Esophagus squamous epithelium (tissue), 5 donors: ENCODE measurements at regions not wholly inside any gene's neighbourhood (a gene's known extent, or its start where the extent isn't known, plus 50 kb on each side); places are given as distances from the start of the nearest gene placed in this dataset.
A peak's percentile ranks its signal among the peaks of the same experiment; 100 is the strongest.
"Not testable (repeated sequence)": the region's sequence is repeated elsewhere in the genome, so short reads cannot be mapped to it uniquely, and the experiment has no call there.

Experiments
- DNase-seq: peaks from one replicate; lab custom pipeline; 2025; lab: John Stamatoyannopoulos, UW
- H3K27ac ChIP-seq, 4 donors: fragments of 200-600 bp; sonication (generic); one replicate each; pipeline ENCODE4 v1.5.1; 2016 to 2019; ENCODE audit warnings: mild to moderate bottlenecking in 1 of 4
- H3K27me3 ChIP-seq, 4 donors: fragments of 200-600 bp; sonication (generic); 1 replicate in 3 of 4; 2 replicates in 1 of 4; pipeline versions ENCODE4 v1.5.1 to v1.6.0; 2017 to 2021; ENCODE audit warnings: antibody characterized with exemption in 1 of 4
- H3K36me3 ChIP-seq, 3 donors: fragments of 200-600 bp; sonication (generic); one replicate each; pipeline ENCODE4 v1.5.1; 2016 to 2019
- H3K4me1 ChIP-seq, 3 donors: fragments of 200-600 bp; sonication (generic); one replicate each; pipeline ENCODE4 v1.5.1; 2017 to 2019
- H3K4me3 ChIP-seq, 4 donors: fragments of 200-600 bp; sonication (generic); 1 replicate in 3 of 4; 2 replicates in 1 of 4; pipeline ENCODE4 v1.5.1; 2016 to 2019; ENCODE audit warnings: mild to moderate bottlenecking in 2 of 4, moderate library complexity in 1 of 4
- H3K9me3 ChIP-seq, 3 donors: fragments of 200-600 bp; sonication (generic); one replicate each; pipeline ENCODE4 v1.5.1; 2016 to 2019
- POLR2A ChIP-seq, 4 donors: fragments of 450-650 bp; IDR thresholded peaks; one replicate each; pipeline ENCODE4 v1.6.1; 2017; ENCODE audit warnings: antibody characterized with exemption in 4 of 4, mild to moderate bottlenecking in 4 of 4, moderate library complexity in 3 of 4
- WGBS, 2 donors: methylation state at CpG; one replicate each; pipeline ENCODE4 v1.1.5; 2018; 5-methylcytosine and 5-hydroxymethylcytosine counted together
- intact Hi-C: fragments of 100-400 bp; cut with DNase I; formaldehyde crosslinking; loops from one replicate; pipeline ENCODE4 v1.15.0; 2022
- TF ChIP-seq, protein P1 (sequence below), 6 experiments: fragments of 450-650 bp in 4 of 6; fragments of 200-600 bp in 2 of 6; sonication (generic) in 2 of 6; IDR thresholded peaks; one replicate each; pipeline ENCODE4 v1.5.1; 2016 to 2019; ENCODE audit warnings: antibody characterized with exemption in 6 of 6, mild to moderate bottlenecking in 4 of 6, moderate library complexity in 4 of 6
- donor health status: DM: yes; HTN: yes; CAD: no.

- no peaks in the 10 kb centered on the region for H3K27me3 ChIP-seq
- intact Hi-C loops = no loop called here
- 61 to 69% methylated on average over 4 of the region's 4 CpGs for WGBS, 2 donors
- H3K27ac ChIP-seq = no peak overlapping the region
- H3K4me3 ChIP-seq = no peak overlapping the region
- peaks cover 0 to 13% (median 0%) of the 10 kb centered on the region in 3 donors for H3K4me1 ChIP-seq
- DNase-seq = no peak
- TF ChIP-seq, protein P1, sequence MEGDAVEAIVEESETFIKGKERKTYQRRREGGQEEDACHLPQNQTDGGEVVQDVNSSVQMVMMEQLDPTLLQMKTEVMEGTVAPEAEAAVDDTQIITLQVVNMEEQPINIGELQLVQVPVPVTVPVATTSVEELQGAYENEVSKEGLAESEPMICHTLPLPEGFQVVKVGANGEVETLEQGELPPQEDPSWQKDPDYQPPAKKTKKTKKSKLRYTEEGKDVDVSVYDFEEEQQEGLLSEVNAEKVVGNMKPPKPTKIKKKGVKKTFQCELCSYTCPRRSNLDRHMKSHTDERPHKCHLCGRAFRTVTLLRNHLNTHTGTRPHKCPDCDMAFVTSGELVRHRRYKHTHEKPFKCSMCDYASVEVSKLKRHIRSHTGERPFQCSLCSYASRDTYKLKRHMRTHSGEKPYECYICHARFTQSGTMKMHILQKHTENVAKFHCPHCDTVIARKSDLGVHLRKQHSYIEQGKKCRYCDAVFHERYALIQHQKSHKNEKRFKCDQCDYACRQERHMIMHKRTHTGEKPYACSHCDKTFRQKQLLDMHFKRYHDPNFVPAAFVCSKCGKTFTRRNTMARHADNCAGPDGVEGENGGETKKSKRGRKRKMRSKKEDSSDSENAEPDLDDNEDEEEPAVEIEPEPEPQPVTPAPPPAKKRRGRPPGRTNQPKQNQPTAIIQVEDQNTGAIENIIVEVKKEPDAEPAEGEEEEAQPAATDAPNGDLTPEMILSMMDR (IDR thresholded peaks at IDR 0.05) = no peak
- TF ChIP-seq POLR2A (IDR thresholded peaks at IDR 0.05) = no peak
- no peaks in the 10 kb centered on the region for H3K9me3 ChIP-seq
- no peaks in the 10 kb centered on the region for H3K36me3 ChIP-seq
Measured at GRCh38 chr4:153890761-153891160, 101.9 kb upstream of the SFRP2 start.

- TF ChIP-seq POLR2A (IDR thresholded peaks at IDR 0.05) = no peak
Measured at GRCh38 chr4:153887217-153887616, 98.3 kb upstream of the SFRP2 start.

GRCh38 chr4:153884325-153884724 is 95.4 kb upstream of the SFRP2 start:
- Histone ChIP-seq H3K27me3 (no peaks in the 10 kb centered on the region), H3K4me1 (peaks cover 0 to 14% (median 0%) of the 10 kb centered on the region in 3 donors), H3K36me3 (no peaks in the 10 kb centered on the region), H3K27ac (no peak overlapping the region), H3K9me3 (peaks cover 0 to 15% (median 13%) of the 10 kb centered on the region in 3 donors), H3K4me3 (no peak overlapping the region)
- DNase-seq = no peak
- WGBS, 2 donors = 86 to 96% methylated on average over 1 of the region's 1 CpG
- intact Hi-C loops = no loop called here
- TF ChIP-seq POLR2A (IDR thresholded peaks at IDR 0.05) = no peak
- TF ChIP-seq, protein P1 (IDR thresholded peaks at IDR 0.05) = no peak

More at GRCh38 chr4:153887217-153887616, 98.3 kb upstream of the SFRP2 start:
- no peak for DNase-seq
- H3K4me1 ChIP-seq = peaks cover 0 to 14% (median 0%) of the 10 kb centered on the region in 3 donors
- H3K27ac ChIP-seq = peak overlapping the region in 1 of 4 donors; percentile 30
- no peak overlapping the region for H3K4me3 ChIP-seq
- H3K36me3 ChIP-seq = no peaks in the 10 kb centered on the region
- no peaks in the 10 kb centered on the region for H3K9me3 ChIP-seq
- intact Hi-C loops = no loop called here
- H3K27me3 ChIP-seq = no peaks in the 10 kb centered on the region

- Histone ChIP-seq H3K36me3 (no peaks in the 10 kb centered on the region), H3K4me3 (no peak overlapping the region), H3K27me3 (no peaks in the 10 kb centered on the region), H3K4me1 (peaks cover 0 to 3% (median 0%) of the 10 kb centered on the region in 3 donors), H3K27ac (no peak overlapping the region), H3K9me3 (peaks cover 0 to 15% (median 13%) of the 10 kb centered on the region in 3 donors)
- TF ChIP-seq POLR2A (IDR thresholded peaks at IDR 0.05) = no peak
- TF ChIP-seq, protein P1 (IDR thresholded peaks at IDR 0.05) = no peak
- DNase-seq = no peak
- no CpG with 5 or more reads among the region's 2 CpGs for WGBS, 2 donors
- intact Hi-C loops = no loop called here
Measured at GRCh38 chr4:153880983-153881382, 92.1 kb upstream of the SFRP2 start.

- H3K27me3 ChIP-seq = no peaks in the 10 kb centered on the region
- TF ChIP-seq, protein P1 (IDR thresholded peaks at IDR 0.05) = no peak
- TF ChIP-seq POLR2A (IDR thresholded peaks at IDR 0.05) = no peak
- H3K27ac ChIP-seq = no peak overlapping the region
- intact Hi-C loops = no loop called here
- no peaks in the 10 kb centered on the region for H3K36me3 ChIP-seq
- H3K9me3 ChIP-seq = peaks cover 0 to 15% (median 13%) of the 10 kb centered on the region in 3 donors
- H3K4me1 ChIP-seq = no peaks in the 10 kb centered on the region
- no peak for DNase-seq
- H3K4me3 ChIP-seq = no peak overlapping the region
Measured at GRCh38 chr4:153877898-153878297, 89.0 kb upstream of the SFRP2 start.

GRCh38 chr4:153873741-153874140 is 84.9 kb upstream of the SFRP2 start:
- Histone ChIP-seq H3K27ac (no peak overlapping the region), H3K4me1 (no peaks in the 10 kb centered on the region), H3K9me3 (no peaks in the 10 kb centered on the region), H3K36me3 (no peaks in the 10 kb centered on the region), H3K4me3 (no peak overlapping the region), H3K27me3 (no peaks in the 10 kb centered on the region)
- no peak for DNase-seq
- WGBS, 2 donors = 63 to 71% methylated on average over 1 of the region's 1 CpG
- intact Hi-C loops = no loop called here
- TF ChIP-seq POLR2A (IDR thresholded peaks at IDR 0.05) = no peak
- TF ChIP-seq, protein P1 (IDR thresholded peaks at IDR 0.05) = no peak

- H3K4me1 ChIP-seq, H3K27me3 ChIP-seq, H3K4me3 ChIP-seq, intact Hi-C loops, H3K27ac ChIP-seq, DNase-seq, H3K36me3 ChIP-seq: not testable (repeated sequence)
- peaks cover 0 to 28% (median 23%) of the 10 kb centered on the region in 3 donors for H3K9me3 ChIP-seq
- WGBS, 2 donors = 92 to 100% methylated on average over 1 of the region's 1 CpG
Measured at GRCh38 chr4:153866766-153867165, 77.9 kb upstream of the SFRP2 start.
